ENCODE measurements at regions not wholly inside any gene's neighbourhood (a gene's known extent, or its start where the extent isn't known, plus 50 kb on each side); places are given as distances from the start of the nearest gene placed in this dataset.

- no peak for TF ChIP-seq CTCF (IDR thresholded peaks at IDR 0.05)
- TF ChIP-seq POLR2A (IDR thresholded peaks at IDR 0.05), result no peak
These were observed 317.8 kb upstream of the FANCL start for GRCh38 chr2:58558881-58559280.
